Caco-2 (cell line): ENCODE measurements at regions not wholly inside any gene's neighbourhood (a gene's known extent, or its start where the extent isn't known, plus 50 kb on each side); places are given as distances from the start of the nearest gene placed in this dataset.

ENCODE experiments used
- BruUV-seq: library from RNA; stranded (reverse); fragments of 400-500 nt; replicated peaks from 2 replicates; lab custom pipeline; 2021; lab: Mats Ljungman, UMichigan
- CTCF ChIA-PET: fragments of 300-600 bp; sonication (Branson Sonifier 250); formaldehyde crosslinking; loops from one replicate; lab custom pipeline; 2022; ENCODE audit warnings: antibody characterized with exemption; lab: Charles Lee
- POLR2A ChIA-PET: fragments of 300-600 bp; sonication (Branson Sonifier 250); formaldehyde crosslinking; loops from one replicate; lab custom pipeline; 2022; ENCODE audit warnings: antibody characterized with exemption; lab: Charles Lee
- DNase-seq, 2 experiments: peaks; one replicate each; pipeline versions ENCODE4 v3.0.0 to v3.0.0-alpha.2; 2020 to 2022
- H3K27me3 ChIP-seq: replicated peaks from 2 replicates; pipeline ENCODE4 v1.6.0; 2011; ENCODE audit warnings: low read length; ENCODE audit not compliant: control insufficient read depth, insufficient read depth
- H3K36me3 ChIP-seq: 2 replicates; pipeline ENCODE4 v1.5.1; 2011; ENCODE audit warnings: low read length; ENCODE audit not compliant: control insufficient read depth, insufficient read depth
- H3K4me1 ChIP-seq: fragments of 250-450 bp; sonication (Bioruptor Pico); 2 replicates; pipeline ENCODE4 v1.5.1; 2020; ENCODE audit warnings: mild to moderate bottlenecking
- H3K4me3 ChIP-seq: 2 replicates; pipeline ENCODE4 v1.5.1; 2011; ENCODE audit warnings: low read depth, mild to moderate bottlenecking, control low read depth, low read length
- H3K9me3 ChIP-seq: fragments of 250-450 bp; sonication (Bioruptor Pico); 2 replicates; pipeline ENCODE4 v1.5.1; 2020; ENCODE audit warnings: mild to moderate bottlenecking, moderate library complexity
- H3K27ac Mint-ChIP-seq: one replicate; pipeline ENCODE4 v1.8.0; 2022; ENCODE audit warnings: mixed read lengths; ENCODE audit not compliant: unreplicated experiment
- H3K27me3 Mint-ChIP-seq: one replicate; pipeline ENCODE4 v1.8.0; 2022; ENCODE audit warnings: mixed read lengths; ENCODE audit not compliant: insufficient read depth, unreplicated experiment
- H3K36me3 Mint-ChIP-seq: one replicate; pipeline ENCODE4 v1.8.0; 2022; ENCODE audit warnings: mild to moderate bottlenecking, mixed read lengths; ENCODE audit not compliant: insufficient read depth, unreplicated experiment
- H3K4me1 Mint-ChIP-seq: one replicate; pipeline ENCODE4 v1.8.0; 2022; ENCODE audit warnings: low read depth, mixed read lengths; ENCODE audit not compliant: unreplicated experiment
- H3K4me3 Mint-ChIP-seq: one replicate; pipeline ENCODE4 v1.8.0; 2022; ENCODE audit warnings: mild to moderate bottlenecking, moderate library complexity, mixed read lengths; ENCODE audit not compliant: unreplicated experiment
- H3K9me3 Mint-ChIP-seq: one replicate; pipeline ENCODE4 v1.8.0; 2022; ENCODE audit warnings: mixed read lengths; ENCODE audit not compliant: unreplicated experiment
- CTCF ChIP-seq, 2 experiments: fragments of 200-600 bp in 1 of 2; IDR thresholded peaks; 1 replicate in 1 of 2; 2 replicates in 1 of 2; pipeline versions ENCODE4 v1.5.1 to v1.8.0; 2011 to 2022; ENCODE audit warnings: antibody characterized with exemption in 1 of 2, control low read depth in 1 of 2, inconsistent platforms in 1 of 2, low read depth in 1 of 2, low read length in 1 of 2, mild to moderate bottlenecking in 1 of 2, moderate library complexity in 1 of 2; ENCODE audit not compliant: insufficient read depth in 1 of 2, severe bottlenecking in 1 of 2, unreplicated experiment in 1 of 2
- intact Hi-C: fragments of 100-400 bp; cut with micrococcal nuclease; formaldehyde crosslinking; loops from one replicate; pipeline ENCODE4 v1.10.0; 2022; ENCODE audit not compliant: unreplicated experiment

GRCh38 chr1:103162360-103162759 is 54.0 kb upstream of the COL11A1 start:
- H3K4me3 ChIP-seq = no peak overlapping the region
- Mint-ChIP-seq H3K4me1 (no peaks in the 10 kb centered on the region), H3K36me3 (no peaks in the 10 kb centered on the region), H3K27me3 (no peaks in the 10 kb centered on the region), H3K4me3 (no peak overlapping the region), H3K9me3 (no peaks in the 10 kb centered on the region), H3K27ac (no peak overlapping the region)
- TF ChIP-seq CTCF (IDR thresholded peaks at IDR 0.05; ENCODE audit: insufficient read depth in 1 of 2, low read depth in 1 of 2, low read length in 1 of 2, severe bottlenecking in 1 of 2, unreplicated experiment in 1 of 2) = no peak
- no peaks in the 10 kb centered on the region for H3K4me1 ChIP-seq
- BruUV-seq = no TSS peak
- no peaks in the 10 kb centered on the region for H3K27me3 ChIP-seq
- intact Hi-C loops = no loop called here
- no peaks in the 10 kb centered on the region for H3K36me3 ChIP-seq
- ChIA-PET POLR2A (no interaction called here), CTCF (no interaction called here)
- H3K9me3 ChIP-seq = no peaks in the 10 kb centered on the region
- DNase-seq = no peak

- intact Hi-C loops = no loop called here
- no peaks in the 10 kb centered on the region for H3K9me3 ChIP-seq
- no peaks in the 10 kb centered on the region for H3K4me1 Mint-ChIP-seq
- H3K27ac Mint-ChIP-seq = no peak overlapping the region
- ChIA-PET POLR2A (no interaction called here), CTCF (no interaction called here)
- H3K36me3 ChIP-seq = no peaks in the 10 kb centered on the region
- H3K4me1 ChIP-seq = no peaks in the 10 kb centered on the region
- no peaks in the 10 kb centered on the region for H3K9me3 Mint-ChIP-seq
- no peaks in the 10 kb centered on the region for H3K27me3 ChIP-seq
- no peak overlapping the region for H3K4me3 Mint-ChIP-seq
- H3K36me3 Mint-ChIP-seq = no peaks in the 10 kb centered on the region
- H3K4me3 ChIP-seq = no peak overlapping the region
- no TSS peak for BruUV-seq
- TF ChIP-seq CTCF (IDR thresholded peaks at IDR 0.05; ENCODE audit: insufficient read depth in 1 of 2, low read depth in 1 of 2, low read length in 1 of 2, severe bottlenecking in 1 of 2, unreplicated experiment in 1 of 2) = no peak
- no peak for DNase-seq
- H3K27me3 Mint-ChIP-seq = no peaks in the 10 kb centered on the region
These were observed 52.0 kb upstream of the COL11A1 start for GRCh38 chr1:103160281-103160680.
